GM19452 (cell line): ENCODE measurements at regions not wholly inside any gene's neighbourhood (a gene's known extent, or its start where the extent isn't known, plus 50 kb on each side); places are given as distances from the start of the nearest gene placed in this dataset.
"Not testable (repeated sequence)": the region's sequence is repeated elsewhere in the genome, so short reads cannot be mapped to it uniquely, and the experiment has no call there.

Experiments used
- ATAC-seq: cut with Tn5 transposase; IDR thresholded peaks from one replicate; pipeline ENCODE4 v1.9.1; 2021; ENCODE audit not compliant: unreplicated experiment

- no peak for ATAC-seq
Observed at GRCh38 chr14:34302654-34303053, 159.4 kb downstream of the SPTSSA start.

GRCh38 chr14:34300882-34301734 is 160.9 kb downstream of the SPTSSA start:
- ATAC-seq, result peak; percentile 56

GRCh38 chr14:34300330-34300729 is 161.7 kb downstream of the SPTSSA start:
- ATAC-seq, result no peak

DNA sequence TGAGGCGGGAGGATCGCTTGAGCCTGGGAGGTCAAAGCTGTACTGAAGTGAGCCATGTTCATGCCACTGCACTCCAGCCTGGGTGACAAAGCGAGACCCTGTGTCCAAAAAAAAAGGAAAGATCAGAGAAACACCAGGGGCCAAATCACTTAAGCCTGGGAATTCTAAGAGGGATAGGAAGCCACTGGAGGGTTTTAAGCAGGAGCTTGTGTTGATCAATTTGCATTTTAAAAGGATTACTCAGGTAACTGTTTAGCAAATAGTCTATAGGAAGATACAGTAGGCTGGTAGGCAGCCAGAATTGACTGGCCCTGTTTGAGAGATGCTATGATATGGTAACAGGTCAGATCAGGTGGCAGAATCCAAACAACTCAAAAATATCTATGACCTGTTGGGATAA is 162.7 kb downstream of the SPTSSA start:
- no peak for ATAC-seq

GRCh38 chr14:34297786-34298520 is 164.1 kb downstream of the SPTSSA start:
- no peak for ATAC-seq

DNA sequence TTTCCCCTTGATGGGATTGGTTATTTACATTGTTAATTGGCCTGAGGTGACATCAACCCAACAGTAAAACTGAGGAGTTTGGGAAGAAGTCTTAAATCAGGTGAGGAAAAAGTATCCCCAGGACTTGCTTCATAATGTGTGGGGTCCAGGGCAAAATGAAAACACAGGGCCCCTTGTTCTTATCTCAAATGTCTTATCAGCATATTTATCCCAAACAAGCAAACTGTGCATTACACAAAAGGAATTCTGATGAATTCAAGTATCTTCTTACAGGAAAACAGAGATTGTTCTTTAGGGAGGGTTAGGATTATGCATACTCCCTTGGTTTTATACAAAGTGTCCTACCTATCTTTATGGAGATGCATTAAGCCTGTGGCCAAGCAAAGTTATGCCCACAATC is 178.4 kb downstream of the SPTSSA start:
- no peak for ATAC-seq

- no peak for ATAC-seq
Observed at GRCh38 chr14:34277191-34277590, 184.8 kb downstream of the SPTSSA start.

GRCh38 chr14:34275530-34275929 is 186.5 kb downstream of the SPTSSA start:
- ATAC-seq, result no peak

- ATAC-seq, result no peak
Observed at GRCh38 chr14:34275078-34275477, 187.0 kb downstream of the SPTSSA start.

GRCh38 chr14:34273716-34274115 is 188.3 kb downstream of the SPTSSA start:
- ATAC-seq, result not testable (repeated sequence)

GRCh38 chr14:34270361-34270760 is 191.7 kb downstream of the SPTSSA start:
- no peak for ATAC-seq

DNA sequence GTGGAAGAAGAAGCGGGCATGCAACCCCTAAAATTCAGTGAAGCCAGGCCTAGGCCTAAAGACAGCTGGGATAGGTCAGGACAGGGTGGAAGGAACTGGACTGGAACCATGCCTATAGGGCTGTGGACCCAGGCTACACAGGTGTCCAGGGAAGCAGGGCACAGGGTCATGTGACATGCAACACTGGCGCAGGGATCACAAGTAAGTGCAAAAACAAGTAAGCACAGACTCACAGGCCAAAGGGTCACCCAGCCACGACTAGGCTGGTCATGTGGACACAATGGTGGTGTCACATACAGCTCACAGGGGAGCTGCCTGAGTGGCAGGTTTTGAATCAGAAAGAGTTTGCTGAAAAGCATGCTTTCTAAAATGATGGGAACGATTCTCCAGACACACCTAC is 195.7 kb downstream of the SPTSSA start:
- ATAC-seq, result no peak

DNA sequence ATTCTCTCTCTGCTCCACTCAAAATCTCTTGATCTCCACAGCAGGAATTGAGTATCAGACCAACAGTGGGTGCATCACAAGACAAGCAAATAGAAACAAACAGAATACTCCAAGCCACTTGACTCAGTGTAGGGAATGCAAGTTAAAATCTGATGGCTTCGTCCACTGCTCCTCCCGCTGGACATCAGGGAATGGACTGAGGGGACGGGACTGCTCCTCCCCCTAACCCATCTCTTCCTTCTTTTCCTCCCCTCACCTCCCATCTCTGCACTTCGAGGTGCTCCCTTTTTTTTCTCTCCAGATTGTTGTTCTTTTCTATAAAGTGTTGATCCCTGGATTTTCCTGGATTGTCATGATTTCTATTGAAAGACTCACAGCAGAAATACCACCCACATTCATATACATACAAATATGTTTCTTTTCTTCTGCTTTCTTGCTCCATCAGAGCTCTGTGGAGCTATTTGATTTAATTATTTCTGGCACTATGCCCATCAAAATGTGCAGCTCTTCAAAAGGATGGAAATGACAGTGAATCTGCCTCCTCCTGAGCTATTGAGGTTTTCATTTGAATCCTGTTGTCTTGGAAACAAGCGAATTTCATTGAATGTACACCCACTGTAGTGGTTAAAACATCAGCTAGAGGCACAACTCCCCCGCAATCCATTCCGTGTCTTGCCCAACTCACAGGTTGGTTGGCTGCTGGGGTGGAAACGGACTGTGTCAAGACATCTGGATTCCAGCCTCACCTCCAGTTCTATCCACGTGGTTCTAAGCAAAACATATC is 199.7 kb downstream of the SPTSSA start:
- ATAC-seq, result no peak

- ATAC-seq, result no peak
Observed at GRCh38 chr14:34259996-34260395, 202.0 kb downstream of the SPTSSA start.

DNA sequence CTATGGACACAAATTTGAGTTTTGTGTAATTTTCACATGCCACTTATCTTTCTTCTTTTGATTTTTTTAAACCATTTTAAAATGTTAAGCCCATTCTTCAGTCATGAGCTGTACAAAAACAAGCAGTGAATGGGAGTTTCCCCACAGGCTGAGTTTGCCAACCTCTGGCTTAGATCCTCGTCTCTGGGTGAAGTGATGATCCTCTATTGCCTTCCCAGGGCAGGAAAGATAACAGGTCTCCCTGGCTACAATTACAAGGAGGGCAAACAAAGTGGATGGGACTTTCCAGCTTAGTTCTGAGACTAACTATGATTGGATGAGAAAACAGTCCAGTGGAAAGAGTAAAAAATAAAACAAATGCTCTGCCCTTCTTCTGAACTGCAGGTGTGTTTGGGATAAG is 203.7 kb downstream of the SPTSSA start:
- ATAC-seq, result no peak

DNA sequence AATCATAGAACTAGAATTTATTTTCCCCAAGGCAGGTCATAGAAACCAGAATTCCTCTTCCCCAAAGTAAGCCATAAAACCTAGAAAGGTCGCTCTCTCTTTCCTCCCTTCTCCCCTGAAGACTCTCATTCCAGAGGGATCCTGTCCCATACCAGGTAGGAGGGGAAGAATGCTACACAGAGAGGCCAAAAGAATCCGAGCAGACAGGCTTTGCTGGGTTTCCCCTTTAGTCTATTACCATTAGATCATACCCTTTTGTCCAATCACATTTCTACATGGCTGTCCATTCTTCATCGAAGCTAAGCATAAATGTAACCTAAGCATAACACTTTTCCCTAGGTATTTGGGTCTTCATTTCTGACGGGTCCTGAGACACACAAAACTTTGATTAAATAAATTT is 204.5 kb downstream of the SPTSSA start:
- ATAC-seq, result no peak

DNA sequence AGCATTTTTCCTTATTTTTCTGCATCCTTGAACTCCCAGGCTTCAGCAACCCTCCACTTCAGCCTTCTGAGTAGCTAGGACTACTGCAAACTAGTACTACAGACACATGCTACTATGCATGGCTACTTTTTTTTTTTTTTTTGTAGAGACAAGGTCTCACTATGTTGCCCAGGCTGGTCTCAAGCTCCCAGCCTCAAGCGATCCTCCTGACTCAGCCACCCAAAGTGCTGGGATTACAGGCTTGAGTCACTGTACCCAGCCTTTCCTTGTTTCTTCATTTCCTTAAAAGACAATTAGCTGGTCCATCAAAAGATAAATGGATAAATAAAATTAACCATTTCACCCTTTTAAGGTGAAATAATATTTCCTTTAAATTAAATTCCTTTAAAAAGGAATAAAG is 205.8 kb downstream of the SPTSSA start:
- no peak for ATAC-seq

- ATAC-seq, result no peak
Observed at GRCh38 chr14:34254571-34254970, 207.5 kb downstream of the SPTSSA start.

DNA sequence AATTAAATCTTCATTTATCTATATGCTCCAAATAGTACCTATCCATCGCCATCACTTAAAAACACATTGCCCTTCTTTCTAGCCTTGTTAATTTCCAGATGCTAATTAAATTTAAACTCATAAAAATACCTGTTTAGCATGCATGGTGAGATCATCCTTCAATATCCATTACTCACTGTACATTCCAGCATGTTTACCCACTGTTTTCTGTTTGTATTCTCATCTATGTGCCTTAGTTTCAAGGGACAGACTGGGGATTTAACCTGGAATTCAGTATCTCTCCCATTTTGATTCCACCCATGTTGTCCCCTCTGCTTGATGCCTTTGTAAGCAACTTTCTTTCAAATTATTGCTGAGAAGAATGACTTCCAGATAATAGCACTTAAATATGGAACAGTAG is 208.0 kb downstream of the SPTSSA start:
- ATAC-seq, result no peak

- ATAC-seq, result no peak
Observed at GRCh38 chr14:34252227-34252626, 209.8 kb downstream of the SPTSSA start.

DNA sequence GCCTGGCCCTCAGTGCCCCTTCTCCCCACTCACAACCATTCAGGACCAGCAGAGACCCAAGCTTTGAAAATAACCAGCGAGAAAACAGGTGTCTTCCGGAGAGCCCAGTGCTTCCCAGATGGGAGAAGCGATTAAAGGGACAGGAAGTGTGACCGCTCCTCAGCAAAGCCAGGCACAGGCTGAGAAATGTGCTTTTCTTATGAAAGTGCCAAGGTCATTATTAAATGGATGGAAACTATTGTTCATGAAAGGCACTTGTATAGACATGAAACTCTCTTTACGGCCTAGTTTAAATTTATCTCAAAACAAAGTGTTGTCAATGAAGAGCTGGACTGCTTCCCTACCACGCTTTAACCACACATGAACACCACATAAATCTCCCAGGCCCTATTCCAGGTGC is 210.4 kb downstream of the SPTSSA start:
- ATAC-seq, result no peak

DNA sequence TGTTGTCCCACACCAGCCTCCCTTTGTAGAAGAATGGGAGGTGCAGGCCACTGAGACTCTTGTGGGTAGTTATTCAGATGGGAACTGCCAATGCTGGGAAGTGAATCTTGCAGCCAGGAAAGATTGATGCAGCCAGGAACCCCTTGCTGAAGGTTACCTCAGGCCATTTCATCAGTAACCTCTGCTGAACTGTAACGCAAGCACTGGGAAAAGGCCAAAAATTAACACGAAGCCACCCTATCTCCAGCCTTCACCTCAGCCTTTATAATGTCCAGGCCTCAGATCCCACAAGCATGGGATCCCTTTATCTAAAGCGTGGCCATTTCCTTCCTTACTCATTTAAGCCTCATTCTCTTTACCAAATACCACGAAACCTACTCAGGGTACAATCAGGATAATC is 211.1 kb downstream of the SPTSSA start:
- no peak for ATAC-seq
